ENCODE measurements at regions not wholly inside any gene's neighbourhood (a gene's known extent, or its start where the extent isn't known, plus 50 kb on each side); places are given as distances from the start of the nearest gene placed in this dataset.

DNA sequence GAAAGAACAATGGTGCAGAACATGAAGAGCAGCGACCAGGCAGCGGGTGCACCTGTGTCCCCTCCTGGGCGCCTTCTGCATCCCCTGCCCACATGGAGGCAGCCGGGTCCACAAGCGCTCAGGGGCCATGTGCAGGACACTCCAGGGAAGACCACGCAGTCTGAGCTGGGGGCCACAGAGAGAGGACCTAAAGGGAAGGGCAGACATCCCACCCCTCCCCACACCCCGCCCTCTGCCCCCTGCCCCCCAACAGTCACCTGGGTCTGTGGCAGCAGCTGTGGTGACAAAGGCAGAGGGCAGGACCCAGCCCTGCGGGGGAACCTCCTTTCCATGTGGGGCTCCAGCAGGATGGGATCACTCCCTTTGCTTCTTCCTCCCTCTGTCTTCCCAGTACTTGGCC, 805.7 kb downstream of the CDH9 start:
- DNase-seq (ENCODE audit: low read depth in 2 of 2): no peak

- DNase-seq (ENCODE audit: low read depth in 2 of 2): no peak
Measured at GRCh38 chr5:26231316-26231715, 807.1 kb downstream of the CDH9 start.

GRCh38 chr5:26229848-26230247, 808.5 kb downstream of the CDH9 start:
- no peak for DNase-seq (ENCODE audit: low read depth in 2 of 2)

DNA sequence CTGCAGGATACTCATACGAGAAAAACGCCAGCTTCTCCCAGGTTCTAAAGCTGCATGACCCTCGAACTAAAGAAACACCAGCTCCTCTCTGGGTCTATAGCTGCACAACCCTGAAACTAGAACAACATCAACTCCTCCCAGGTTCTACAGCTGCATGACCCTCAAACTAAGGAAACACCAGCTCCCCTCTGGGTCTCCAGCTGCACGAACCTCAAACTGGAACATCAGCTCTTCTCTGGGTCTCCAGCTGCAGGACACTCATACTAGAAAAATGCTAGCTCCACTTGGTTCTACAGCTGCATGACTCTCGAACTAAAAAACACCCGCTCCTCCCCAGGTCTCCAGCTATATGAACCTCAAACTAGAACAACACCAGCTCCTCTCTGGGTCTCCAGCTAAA, 811.1 kb downstream of the CDH9 start:
- DNase-seq (ENCODE audit: low read depth in 2 of 2): no peak

GRCh38 chr5:26205121-26205520, 833.3 kb downstream of the CDH9 start:
- DNase-seq (ENCODE audit: low read depth in 2 of 2): no peak

GRCh38 chr5:26193626-26194025, 844.8 kb downstream of the CDH9 start:
- DNase-seq (ENCODE audit: low read depth in 2 of 2): no peak

- no peak for DNase-seq (ENCODE audit: low read depth in 2 of 2)
Measured at GRCh38 chr5:26192486-26192885, 845.9 kb downstream of the CDH9 start.

- no peak for DNase-seq (ENCODE audit: low read depth in 2 of 2)
Measured at GRCh38 chr5:26181582-26181981, 856.8 kb downstream of the CDH9 start.

GRCh38 chr5:26148569-26149107, 889.7 kb downstream of the CDH9 start:
- DNase-seq (ENCODE audit: low read depth in 2 of 2): no peak

DNA sequence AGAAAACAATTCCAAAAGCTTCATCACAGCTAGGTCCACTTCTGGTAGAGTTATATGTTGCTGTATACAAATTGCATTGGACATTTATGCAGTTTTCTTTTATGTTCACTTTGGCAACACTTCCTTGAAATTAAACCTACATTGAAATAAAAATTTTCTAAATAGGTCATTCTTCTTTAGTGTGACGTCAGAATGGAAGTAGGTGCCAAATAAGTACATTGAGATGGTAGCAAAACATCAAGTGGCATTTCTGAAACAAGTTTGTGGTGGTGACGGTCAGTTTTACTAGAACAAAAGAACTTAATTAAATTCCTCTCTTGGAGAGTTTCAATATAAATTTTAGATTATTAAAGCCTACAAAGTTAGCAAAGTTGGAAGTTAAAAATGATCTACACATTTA, 895.1 kb downstream of the CDH9 start:
- no peak for DNase-seq (ENCODE audit: low read depth in 2 of 2)

- DNase-seq (ENCODE audit: low read depth in 2 of 2): no peak
Measured at GRCh38 chr5:26121338-26121737, 917.0 kb downstream of the CDH9 start.

GRCh38 chr5:26104175-26104574, 934.2 kb downstream of the CDH9 start:
- DNase-seq (ENCODE audit: low read depth in 2 of 2): no peak

- no peak for DNase-seq (ENCODE audit: low read depth in 2 of 2)
Measured at GRCh38 chr5:26060212-26060611, 978.2 kb downstream of the CDH9 start.

- no peak for DNase-seq (ENCODE audit: low read depth in 2 of 2)
Measured at GRCh38 chr5:26054594-26054993, 983.8 kb downstream of the CDH9 start.

DNA sequence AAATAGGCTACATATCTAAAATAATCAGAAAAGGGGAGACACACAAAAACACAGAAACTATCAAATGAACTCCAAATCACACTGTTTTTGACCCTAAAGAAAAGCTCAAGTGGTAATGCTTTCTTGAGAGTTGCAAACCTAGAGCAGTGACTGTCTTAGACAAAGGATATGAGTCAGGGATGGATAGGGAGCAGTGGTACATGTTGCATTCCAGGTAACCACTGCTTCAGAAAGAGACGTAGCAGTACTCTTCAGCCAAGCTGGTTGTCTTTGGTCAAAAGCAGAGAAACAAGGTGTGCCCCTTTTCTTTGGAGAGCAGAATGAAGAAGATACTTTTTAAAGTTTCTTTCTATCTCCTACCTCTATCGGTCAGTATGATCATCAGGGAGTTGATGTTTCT, 1003.6 kb downstream of the CDH9 start:
- no peak for DNase-seq (ENCODE audit: low read depth in 2 of 2)

GRCh38 chr5:26031481-26031880, 1006.9 kb downstream of the CDH9 start:
- no peak for DNase-seq (ENCODE audit: low read depth in 2 of 2)

DNA sequence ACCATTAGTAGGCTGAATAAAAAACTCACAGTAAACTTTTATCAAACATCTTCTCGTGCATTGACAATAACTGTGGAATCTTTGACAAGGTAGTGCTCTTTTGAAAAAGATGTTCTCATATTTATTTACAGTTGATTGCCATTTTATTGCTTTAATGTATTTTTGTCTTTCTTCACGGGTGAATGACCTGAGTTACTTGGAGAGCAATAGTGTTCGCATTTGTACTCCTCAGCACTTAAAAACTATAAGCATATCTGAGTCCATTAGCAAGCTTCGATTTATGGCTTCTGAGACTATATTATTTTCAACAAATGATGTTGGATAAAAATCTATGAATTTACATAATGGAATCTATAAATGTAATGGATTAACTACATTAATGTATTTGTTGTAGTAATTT, 1012.3 kb downstream of the CDH9 start:
- DNase-seq (ENCODE audit: low read depth in 2 of 2): no peak

DNA sequence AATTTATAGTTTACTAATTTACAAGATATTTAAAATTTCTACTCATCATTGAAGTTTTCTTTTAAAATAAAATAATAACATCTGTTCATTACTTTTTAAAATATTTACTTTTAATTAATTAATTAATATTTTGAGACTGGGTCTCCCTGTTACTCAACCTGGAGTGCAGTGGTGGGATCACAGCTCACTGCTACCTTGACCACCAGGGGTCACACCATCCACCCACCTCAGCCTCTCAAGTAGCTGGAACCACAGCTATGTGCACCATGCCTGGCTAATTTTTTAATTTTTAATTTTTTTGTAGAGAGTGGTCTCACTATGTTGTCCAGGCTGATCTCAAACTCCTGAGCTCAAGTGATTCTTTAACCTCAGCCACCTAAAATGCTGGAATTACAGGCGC, 1013.6 kb downstream of the CDH9 start:
- DNase-seq (ENCODE audit: low read depth in 2 of 2): no peak

GRCh38 chr5:26023361-26023760, 1015.0 kb downstream of the CDH9 start:
- no peak for DNase-seq (ENCODE audit: low read depth in 2 of 2)

GRCh38 chr5:26014206-26014605, 1024.2 kb downstream of the CDH9 start:
- no peak for DNase-seq (ENCODE audit: low read depth in 2 of 2)

DNA sequence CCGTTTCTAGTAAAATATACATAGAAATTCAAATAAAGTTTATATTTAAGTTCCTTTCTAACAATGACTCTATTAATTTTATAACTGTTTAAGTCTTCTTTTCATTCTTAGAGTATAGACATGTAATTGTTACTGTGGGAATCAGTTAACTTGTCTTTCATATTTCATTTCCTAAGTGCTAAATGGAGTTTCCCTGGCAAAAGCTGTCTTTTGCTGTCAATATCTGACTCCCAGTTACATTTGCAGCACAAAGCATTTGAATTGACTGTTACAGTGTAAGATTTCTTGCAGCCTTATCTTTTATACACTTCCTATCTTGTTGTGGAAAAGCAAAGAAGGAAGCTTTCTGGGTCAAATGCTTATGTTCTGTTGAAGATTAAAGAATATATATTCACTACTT, 1026.3 kb downstream of the CDH9 start:
- no peak for DNase-seq (ENCODE audit: low read depth in 2 of 2)

DNA sequence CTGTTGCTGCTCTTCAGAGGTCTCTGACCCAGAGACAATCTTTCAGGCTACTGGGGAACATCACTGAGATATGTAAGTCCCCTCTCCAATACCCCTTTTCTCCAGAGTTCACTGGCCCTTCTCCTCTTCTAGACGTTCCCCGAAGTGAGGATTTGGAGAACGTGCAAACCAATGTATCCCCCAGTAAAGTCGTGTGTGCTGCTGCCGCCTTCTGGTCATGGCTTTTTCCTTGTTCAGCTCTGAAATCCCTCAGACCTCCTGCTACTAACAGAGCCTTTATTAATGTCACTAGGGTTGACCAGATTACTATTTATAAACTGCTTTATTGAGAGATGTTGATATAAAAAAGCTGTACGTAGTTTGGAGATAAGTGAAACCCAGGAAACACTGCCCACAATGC, 1028.6 kb downstream of the CDH9 start:
- DNase-seq (ENCODE audit: low read depth in 2 of 2): no peak

GRCh38 chr5:26003966-26004365, 1034.4 kb downstream of the CDH9 start:
- DNase-seq (ENCODE audit: low read depth in 2 of 2): no peak

- DNase-seq (ENCODE audit: low read depth in 2 of 2): no peak
Measured at GRCh38 chr5:25995209-25995608, 1043.2 kb downstream of the CDH9 start.
